ENCODE measurements at regions not wholly inside any gene's neighbourhood (a gene's known extent, or its start where the extent isn't known, plus 50 kb on each side); places are given as distances from the start of the nearest gene placed in this dataset.

DNA sequence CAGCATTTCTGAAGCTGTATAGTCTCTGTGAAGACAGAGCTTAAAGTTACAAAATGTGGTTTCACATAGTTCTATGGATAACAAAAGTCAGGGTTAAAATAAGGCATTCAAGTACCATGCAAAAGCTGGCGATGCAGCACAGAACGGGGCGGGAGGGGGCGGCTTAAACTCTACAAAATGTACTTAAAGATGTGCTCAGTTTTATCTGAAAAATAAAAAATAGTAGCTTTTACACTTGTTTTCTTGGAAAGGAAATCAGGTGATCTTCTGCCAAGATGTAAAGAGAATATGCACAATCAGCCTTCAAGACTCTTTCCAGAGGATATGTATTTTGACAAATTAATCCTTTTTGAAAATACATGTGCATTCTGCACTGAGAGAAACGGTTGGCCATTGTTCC, 301.7 kb upstream of the EMCN start:
- Histone ChIP-seq H3K4me2 (ENCODE audit: insufficient read depth, low read length, poor library complexity, severe bottlenecking) (no peak overlapping the region), H2AK5ac (ENCODE audit: low read depth, low read length) (no peak overlapping the region), H3K23ac (ENCODE audit: low read depth, low read length, poor library complexity) (no peak overlapping the region), H3K27me3 (ENCODE audit: control insufficient read depth in 3 of 3, insufficient read depth in 3 of 3, low read depth in 1 of 3, low read length in 3 of 3) (no peaks in the 10 kb centered on the region), H2BK15ac (ENCODE audit: low read length) (no peak overlapping the region), H4K91ac (ENCODE audit: low read depth, low read length, poor library complexity) (no peak overlapping the region), H2BK12ac (ENCODE audit: low read length) (no peak overlapping the region), H3K18ac (ENCODE audit: low read length) (no peak overlapping the region), H3K9ac (ENCODE audit: low read depth, low read length, poor library complexity) (no peak overlapping the region), H3K79me1 (ENCODE audit: low read depth, low read length) (no peaks in the 10 kb centered on the region), H3K27ac (replicated peaks; ENCODE audit: low read length) (no peak overlapping the region), H2BK120ac (ENCODE audit: low read depth, low read length) (no peak overlapping the region), H3K4ac (ENCODE audit: low read length) (no peak overlapping the region), H3K9me3 (replicated peaks in 1 of 2; ENCODE audit: control insufficient read depth in 2 of 2, insufficient read depth in 1 of 2, low read depth in 1 of 2, low read length in 2 of 2) (no peaks in the 10 kb centered on the region), H3K4me3 (ENCODE audit: low read length in 2 of 2) (no peak overlapping the region), H3K14ac (ENCODE audit: low read length) (no peak overlapping the region), H4K8ac (ENCODE audit: low read depth, low read length) (no peak overlapping the region), H3K4me1 (ENCODE audit: control insufficient read depth in 2 of 2, insufficient read depth in 1 of 2, low read depth in 1 of 2, low read length in 2 of 2) (no peaks in the 10 kb centered on the region), H3K36me3 (replicated peaks in 1 of 2; ENCODE audit: control insufficient read depth in 2 of 2, insufficient read depth in 2 of 2, low read length in 2 of 2) (no peaks in the 10 kb centered on the region), H2AFZ (ENCODE audit: low read length) (no peak overlapping the region), H2BK5ac (ENCODE audit: low read length) (no peak overlapping the region)
- DNase-seq (ENCODE audit: low spot score), result no peak
- WGBS, 2 donors (ENCODE audit: extremely low coverage in 2 of 2, insufficient read length in 2 of 2, insufficient replicate concordance in 1 of 2), result no CpG with 5 or more reads among the region's 5 CpGs

DNA sequence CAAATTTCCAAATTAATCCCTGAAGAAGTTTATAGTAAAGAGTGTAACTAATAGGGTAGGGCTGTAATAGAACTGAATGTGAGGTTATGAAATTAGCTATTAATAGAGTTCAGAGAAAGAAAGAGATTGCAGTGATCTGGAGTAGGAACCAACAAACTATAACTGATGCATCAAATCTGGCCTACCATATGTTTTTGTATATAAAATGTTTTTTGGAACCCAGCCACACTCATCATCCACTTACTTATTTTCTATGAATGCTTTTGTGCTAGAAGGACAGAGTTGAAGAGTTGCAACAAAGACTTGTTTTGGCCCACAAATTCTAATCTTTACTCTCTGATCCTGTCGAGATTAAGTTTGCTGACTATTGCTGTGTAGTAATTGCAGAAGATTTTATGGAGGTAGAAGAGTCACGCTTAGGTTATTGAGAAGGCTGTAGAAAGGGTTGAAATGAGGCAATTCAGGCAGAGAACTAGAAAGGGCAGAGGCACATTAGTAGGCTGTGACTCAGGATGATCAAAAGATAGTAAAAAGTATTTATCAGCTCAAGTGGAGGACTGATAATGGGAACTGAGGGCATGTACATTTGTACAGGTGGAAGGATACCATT, 298.7 kb upstream of the EMCN start:
- no CpG with 5 or more reads among the region's 2 CpGs for WGBS, 2 donors (ENCODE audit: extremely low coverage in 2 of 2, insufficient read length in 2 of 2, insufficient replicate concordance in 1 of 2)
- Histone ChIP-seq H3K9ac (ENCODE audit: low read depth, low read length, poor library complexity) (no peak overlapping the region), H2BK120ac (ENCODE audit: low read depth, low read length) (no peak overlapping the region), H3K4ac (ENCODE audit: low read length) (no peak overlapping the region), H2BK12ac (ENCODE audit: low read length) (no peak overlapping the region), H3K23ac (ENCODE audit: low read depth, low read length, poor library complexity) (no peak overlapping the region), H4K8ac (ENCODE audit: low read depth, low read length) (no peak overlapping the region), H3K4me1 (ENCODE audit: control insufficient read depth in 2 of 2, insufficient read depth in 1 of 2, low read depth in 1 of 2, low read length in 2 of 2) (peaks cover 0 to 2% of the 10 kb centered on the region in 2 donors), H4K91ac (ENCODE audit: low read depth, low read length, poor library complexity) (no peak overlapping the region), H3K27me3 (ENCODE audit: control insufficient read depth in 3 of 3, insufficient read depth in 3 of 3, low read depth in 1 of 3, low read length in 3 of 3) (no peaks in the 10 kb centered on the region), H3K27ac (replicated peaks; ENCODE audit: low read length) (no peak overlapping the region), H3K4me3 (ENCODE audit: low read length in 2 of 2) (no peak overlapping the region), H3K9me3 (replicated peaks in 1 of 2; ENCODE audit: control insufficient read depth in 2 of 2, insufficient read depth in 1 of 2, low read depth in 1 of 2, low read length in 2 of 2) (no peaks in the 10 kb centered on the region), H3K79me1 (ENCODE audit: low read depth, low read length) (no peaks in the 10 kb centered on the region), H2BK15ac (ENCODE audit: low read length) (no peak overlapping the region), H3K36me3 (replicated peaks in 1 of 2; ENCODE audit: control insufficient read depth in 2 of 2, insufficient read depth in 2 of 2, low read length in 2 of 2) (no peaks in the 10 kb centered on the region), H3K4me2 (ENCODE audit: insufficient read depth, low read length, poor library complexity, severe bottlenecking) (no peak overlapping the region), H2BK5ac (ENCODE audit: low read length) (no peak overlapping the region), H3K18ac (ENCODE audit: low read length) (no peak overlapping the region), H2AK5ac (ENCODE audit: low read depth, low read length) (no peak overlapping the region), H2AFZ (ENCODE audit: low read length) (no peak overlapping the region), H3K14ac (ENCODE audit: low read length) (no peak overlapping the region)
- no peak for DNase-seq (ENCODE audit: low spot score)

DNA sequence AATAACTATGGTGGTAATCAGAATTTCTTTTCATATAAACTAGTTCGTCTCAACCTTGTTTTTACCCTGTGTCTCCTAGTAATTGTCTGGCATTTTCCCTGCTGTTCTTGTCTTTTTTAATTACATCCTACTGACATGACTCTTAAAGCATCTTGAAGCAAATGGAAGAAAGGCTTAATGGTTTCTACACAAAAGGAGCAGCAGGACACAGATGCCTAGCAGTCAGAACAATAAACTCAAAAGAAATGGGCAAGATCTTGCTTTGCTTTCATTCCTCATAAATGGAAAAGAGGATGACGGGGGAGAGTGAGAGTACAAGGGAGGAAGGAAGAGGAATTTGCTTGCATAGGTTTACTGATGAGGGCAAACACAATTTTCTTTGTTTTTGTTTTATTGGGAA, 293.2 kb upstream of the EMCN start:
- Histone ChIP-seq H3K9ac (ENCODE audit: low read depth, low read length, poor library complexity) (no peak overlapping the region), H3K27me3 (ENCODE audit: control insufficient read depth in 3 of 3, insufficient read depth in 3 of 3, low read depth in 1 of 3, low read length in 3 of 3) (no peaks in the 10 kb centered on the region), H2BK5ac (ENCODE audit: low read length) (no peak overlapping the region), H3K4me1 (ENCODE audit: control insufficient read depth in 2 of 2, insufficient read depth in 1 of 2, low read depth in 1 of 2, low read length in 2 of 2) (peaks cover 5% of the 10 kb centered on the region in 2 donors), H3K4ac (ENCODE audit: low read length) (no peak overlapping the region), H2BK12ac (ENCODE audit: low read length) (no peak overlapping the region), H4K91ac (ENCODE audit: low read depth, low read length, poor library complexity) (no peak overlapping the region), H3K27ac (replicated peaks; ENCODE audit: low read length) (peak overlapping the region; percentile 30), H4K8ac (ENCODE audit: low read depth, low read length) (no peak overlapping the region), H2AK5ac (ENCODE audit: low read depth, low read length) (no peak overlapping the region), H3K14ac (ENCODE audit: low read length) (no peak overlapping the region), H2BK120ac (ENCODE audit: low read depth, low read length) (no peak overlapping the region), H2AFZ (ENCODE audit: low read length) (no peak overlapping the region), H3K79me1 (ENCODE audit: low read depth, low read length) (no peaks in the 10 kb centered on the region), H3K4me2 (ENCODE audit: insufficient read depth, low read length, poor library complexity, severe bottlenecking) (no peak overlapping the region), H3K4me3 (ENCODE audit: low read length in 2 of 2) (no peak overlapping the region), H3K36me3 (replicated peaks in 1 of 2; ENCODE audit: control insufficient read depth in 2 of 2, insufficient read depth in 2 of 2, low read length in 2 of 2) (no peaks in the 10 kb centered on the region), H2BK15ac (ENCODE audit: low read length) (no peak overlapping the region), H3K9me3 (replicated peaks in 1 of 2; ENCODE audit: control insufficient read depth in 2 of 2, insufficient read depth in 1 of 2, low read depth in 1 of 2, low read length in 2 of 2) (peaks cover 0 to under 1% of the 10 kb centered on the region in 2 donors), H3K18ac (ENCODE audit: low read length) (no peak overlapping the region), H3K23ac (ENCODE audit: low read depth, low read length, poor library complexity) (no peak overlapping the region)
- WGBS, 2 donors (ENCODE audit: extremely low coverage in 2 of 2, insufficient read length in 2 of 2, insufficient replicate concordance in 1 of 2), result no CpG with 5 or more reads among the region's 2 CpGs
- peak; percentile 51 for DNase-seq (ENCODE audit: low spot score)

DNA sequence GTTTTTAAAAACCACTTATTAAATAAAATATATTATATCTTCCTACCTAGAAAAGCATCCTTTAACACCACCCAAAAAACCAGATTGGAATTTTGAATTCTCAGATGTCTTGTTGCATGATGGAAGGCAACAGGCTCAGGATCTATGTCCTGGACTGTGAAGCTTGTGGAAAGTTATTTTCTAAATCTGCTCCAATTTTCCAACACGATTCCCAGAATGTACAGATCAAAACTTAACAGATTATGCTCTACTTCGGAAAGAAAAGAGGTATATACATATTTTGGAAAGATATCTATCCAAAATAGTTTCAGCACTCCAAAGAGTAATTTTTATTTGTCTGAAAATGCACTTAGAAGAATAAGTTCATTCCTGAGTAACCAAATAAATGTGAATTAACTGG, 291.7 kb upstream of the EMCN start:
- Histone ChIP-seq H2BK120ac (ENCODE audit: low read depth, low read length) (no peak overlapping the region), H3K36me3 (replicated peaks in 1 of 2; ENCODE audit: control insufficient read depth in 2 of 2, insufficient read depth in 2 of 2, low read length in 2 of 2) (no peaks in the 10 kb centered on the region), H3K4me1 (ENCODE audit: control insufficient read depth in 2 of 2, insufficient read depth in 1 of 2, low read depth in 1 of 2, low read length in 2 of 2) (peaks cover 5 to 7% of the 10 kb centered on the region in 2 donors), H3K9me3 (replicated peaks in 1 of 2; ENCODE audit: control insufficient read depth in 2 of 2, insufficient read depth in 1 of 2, low read depth in 1 of 2, low read length in 2 of 2) (peaks cover 0 to 1% of the 10 kb centered on the region in 2 donors), H3K79me1 (ENCODE audit: low read depth, low read length) (no peaks in the 10 kb centered on the region), H2BK12ac (ENCODE audit: low read length) (no peak overlapping the region), H2BK15ac (ENCODE audit: low read length) (no peak overlapping the region), H3K27ac (replicated peaks; ENCODE audit: low read length) (no peak overlapping the region), H4K8ac (ENCODE audit: low read depth, low read length) (no peak overlapping the region), H3K4me2 (ENCODE audit: insufficient read depth, low read length, poor library complexity, severe bottlenecking) (no peak overlapping the region), H3K4me3 (ENCODE audit: low read length in 2 of 2) (no peak overlapping the region), H2BK5ac (ENCODE audit: low read length) (no peak overlapping the region), H3K18ac (ENCODE audit: low read length) (no peak overlapping the region), H3K27me3 (ENCODE audit: control insufficient read depth in 3 of 3, insufficient read depth in 3 of 3, low read depth in 1 of 3, low read length in 3 of 3) (no peaks in the 10 kb centered on the region), H3K14ac (ENCODE audit: low read length) (no peak overlapping the region), H3K4ac (ENCODE audit: low read length) (no peak overlapping the region), H3K23ac (ENCODE audit: low read depth, low read length, poor library complexity) (no peak overlapping the region), H2AK5ac (ENCODE audit: low read depth, low read length) (no peak overlapping the region), H3K9ac (ENCODE audit: low read depth, low read length, poor library complexity) (no peak overlapping the region), H2AFZ (ENCODE audit: low read length) (no peak overlapping the region), H4K91ac (ENCODE audit: low read depth, low read length, poor library complexity) (no peak overlapping the region)
- no peak for DNase-seq (ENCODE audit: low spot score)
- no CpG with 5 or more reads among the region's 2 CpGs for WGBS, 2 donors (ENCODE audit: extremely low coverage in 2 of 2, insufficient read length in 2 of 2, insufficient replicate concordance in 1 of 2)
